Gastroesophageal sphincter (tissue), 4 donors: ENCODE measurements at regions not wholly inside any gene's neighbourhood (a gene's known extent, or its start where the extent isn't known, plus 50 kb on each side); places are given as distances from the start of the nearest gene placed in this dataset.

ENCODE experiments used
- ATAC-seq: fragments of 150-250 bp; one replicate; pipeline ENCODE4 v1.9.1; 2016; ENCODE audit warnings: mild to moderate bottlenecking, moderate library complexity
- H3K27ac ChIP-seq, 4 donors: fragments of 200-600 bp; sonication (generic) in 3 of 4; 1 replicate in 3 of 4; 2 replicates in 1 of 4; pipeline ENCODE4 v1.5.1; 2016 to 2019
- H3K27me3 ChIP-seq: fragments of 200-600 bp; sonication (generic); one replicate; pipeline ENCODE4 v1.5.1; 2019
- H3K36me3 ChIP-seq, 2 donors: fragments of 200-600 bp; sonication (generic); one replicate each; pipeline ENCODE4 v1.5.1; 2019; ENCODE audit warnings: control low read depth in 1 of 2
- H3K4me1 ChIP-seq, 3 donors: fragments of 200-600 bp; sonication (generic); 1 replicate in 2 of 3; 2 replicates in 1 of 3; pipeline ENCODE4 v1.5.1; 2016 to 2019; ENCODE audit warnings: control low read depth in 2 of 3
- H3K4me3 ChIP-seq, 2 donors: fragments of 200-600 bp; sonication (generic); one replicate each; pipeline ENCODE4 v1.5.1; 2019; ENCODE audit warnings: mild to moderate bottlenecking in 1 of 2, moderate library complexity in 1 of 2
- H3K9me3 ChIP-seq, 3 donors: fragments of 200-600 bp; sonication (generic); one replicate each; pipeline ENCODE4 v1.5.1; 2017 to 2019; ENCODE audit warnings: control low read depth in 2 of 3
- EP300 ChIP-seq: sonication (generic); formaldehyde crosslinking; IDR thresholded peaks from one replicate; pipeline ENCODE4 v1.6.1; 2017; ENCODE audit warnings: antibody characterized with exemption, mild to moderate bottlenecking
- POLR2A ChIP-seq, 2 donors: fragments of 450-650 bp; IDR thresholded peaks; one replicate each; pipeline ENCODE4 v1.6.1; 2017; ENCODE audit warnings: antibody characterized with exemption in 2 of 2, mild to moderate bottlenecking in 2 of 2, moderate library complexity in 1 of 2
- POLR2AphosphoS5 ChIP-seq: sonication (generic); formaldehyde crosslinking; IDR thresholded peaks from one replicate; pipeline ENCODE4 v1.6.1; 2017; ENCODE audit warnings: antibody characterized with exemption
- WGBS, 2 donors: methylation state at CpG; one replicate each; pipeline ENCODE4 v1.1.5; 2018; ENCODE audit warnings: low coverage in 1 of 2; 5-methylcytosine and 5-hydroxymethylcytosine counted together
- TF ChIP-seq, protein P1 (sequence below), 4 experiments: fragments of 200-600 bp in 2 of 4; fragments of 450-650 bp in 2 of 4; sonication (generic) in 1 of 4; IDR thresholded peaks; one replicate each; pipeline ENCODE4 v1.5.1; 2017 to 2019; ENCODE audit warnings: antibody characterized with exemption in 4 of 4, mild to moderate bottlenecking in 2 of 4, moderate library complexity in 2 of 4

- Histone ChIP-seq H3K9me3 (no peaks in the 10 kb centered on the region), H3K27ac (no peak overlapping the region), H3K4me3 (no peak overlapping the region), H3K36me3 (no peaks in the 10 kb centered on the region), H3K27me3 (no peaks in the 10 kb centered on the region), H3K4me1 (no peaks in the 10 kb centered on the region)
- WGBS, 2 donors: 78 to 100% methylated on average over 6 to 7 of the region's 8 CpGs
- no peak for TF ChIP-seq POLR2AphosphoS5
- no peak for TF ChIP-seq EP300
- no peak for TF ChIP-seq POLR2A (IDR thresholded peaks at IDR 0.05)
- TF ChIP-seq, protein P1, sequence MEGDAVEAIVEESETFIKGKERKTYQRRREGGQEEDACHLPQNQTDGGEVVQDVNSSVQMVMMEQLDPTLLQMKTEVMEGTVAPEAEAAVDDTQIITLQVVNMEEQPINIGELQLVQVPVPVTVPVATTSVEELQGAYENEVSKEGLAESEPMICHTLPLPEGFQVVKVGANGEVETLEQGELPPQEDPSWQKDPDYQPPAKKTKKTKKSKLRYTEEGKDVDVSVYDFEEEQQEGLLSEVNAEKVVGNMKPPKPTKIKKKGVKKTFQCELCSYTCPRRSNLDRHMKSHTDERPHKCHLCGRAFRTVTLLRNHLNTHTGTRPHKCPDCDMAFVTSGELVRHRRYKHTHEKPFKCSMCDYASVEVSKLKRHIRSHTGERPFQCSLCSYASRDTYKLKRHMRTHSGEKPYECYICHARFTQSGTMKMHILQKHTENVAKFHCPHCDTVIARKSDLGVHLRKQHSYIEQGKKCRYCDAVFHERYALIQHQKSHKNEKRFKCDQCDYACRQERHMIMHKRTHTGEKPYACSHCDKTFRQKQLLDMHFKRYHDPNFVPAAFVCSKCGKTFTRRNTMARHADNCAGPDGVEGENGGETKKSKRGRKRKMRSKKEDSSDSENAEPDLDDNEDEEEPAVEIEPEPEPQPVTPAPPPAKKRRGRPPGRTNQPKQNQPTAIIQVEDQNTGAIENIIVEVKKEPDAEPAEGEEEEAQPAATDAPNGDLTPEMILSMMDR (IDR thresholded peaks at IDR 0.05): no peak
- ATAC-seq: no peak
These were observed 263.5 kb upstream of the NR2F2 start for GRCh38 chr15:96066852-96067495.

- WGBS, 2 donors: 90 to 100% methylated on average over 2 of the region's 2 CpGs
- no peak overlapping the region for H3K27ac ChIP-seq
- H3K36me3 ChIP-seq: no peaks in the 10 kb centered on the region
- no peaks in the 10 kb centered on the region for H3K4me1 ChIP-seq
- H3K27me3 ChIP-seq: no peaks in the 10 kb centered on the region
- H3K4me3 ChIP-seq: no peak overlapping the region
- no peak for TF ChIP-seq POLR2AphosphoS5
- TF ChIP-seq, protein P1 (IDR thresholded peaks at IDR 0.05): no peak
- no peak for TF ChIP-seq POLR2A (IDR thresholded peaks at IDR 0.05)
- TF ChIP-seq EP300: no peak
- ATAC-seq: no peak
- H3K9me3 ChIP-seq: no peaks in the 10 kb centered on the region
These were observed 262.8 kb upstream of the NR2F2 start for GRCh38 chr15:96067677-96068076.

DNA sequence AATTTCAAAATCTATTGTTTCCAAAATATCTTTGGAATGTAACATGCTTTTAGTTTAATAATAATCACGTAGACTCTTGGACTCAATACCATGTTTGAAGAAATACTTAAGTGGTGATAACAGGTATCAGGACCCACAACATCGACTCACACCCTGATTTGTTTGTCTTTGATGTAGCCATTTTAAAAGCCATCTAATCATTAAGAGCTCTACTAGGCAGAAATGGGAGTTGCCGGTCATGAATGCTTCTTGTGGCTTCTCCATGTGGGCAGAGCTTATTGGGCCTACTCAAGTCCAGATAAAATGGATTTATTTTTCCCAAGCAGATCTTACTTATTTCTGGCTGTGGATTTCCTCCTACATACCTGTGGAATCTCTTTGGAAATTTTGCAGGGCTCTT is 261.6 kb upstream of the NR2F2 start:
- no peaks in the 10 kb centered on the region for H3K27me3 ChIP-seq
- no peak overlapping the region for H3K27ac ChIP-seq
- TF ChIP-seq EP300 (no peak), POLR2AphosphoS5 (no peak), POLR2A (IDR thresholded peaks at IDR 0.05) (no peak)
- TF ChIP-seq, protein P1 (IDR thresholded peaks at IDR 0.05): no peak
- no peaks in the 10 kb centered on the region for H3K4me1 ChIP-seq
- no peak overlapping the region for H3K4me3 ChIP-seq
- no peaks in the 10 kb centered on the region for H3K9me3 ChIP-seq
- ATAC-seq: no peak
- no peaks in the 10 kb centered on the region for H3K36me3 ChIP-seq
- 86 to 91% methylated on average over 1 to 3 of the region's 3 CpGs for WGBS, 2 donors

GRCh38 chr15:96070636-96071035 is 259.9 kb upstream of the NR2F2 start:
- ATAC-seq: no peak
- TF ChIP-seq EP300 (no peak), POLR2AphosphoS5 (no peak), POLR2A (IDR thresholded peaks at IDR 0.05) (no peak)
- TF ChIP-seq, protein P1 (IDR thresholded peaks at IDR 0.05): no peak
- Histone ChIP-seq H3K27me3 (no peaks in the 10 kb centered on the region), H3K27ac (no peak overlapping the region), H3K4me3 (no peak overlapping the region), H3K36me3 (no peaks in the 10 kb centered on the region), H3K9me3 (no peaks in the 10 kb centered on the region), H3K4me1 (no peaks in the 10 kb centered on the region)
- 79 to 91% methylated on average over 2 to 8 of the region's 8 CpGs for whole genome bisulfite sequencing, 2 donors

GRCh38 chr15:96072821-96073220 is 257.7 kb upstream of the NR2F2 start:
- 80 to 96% methylated on average over 2 of the region's 2 CpGs for WGBS, 2 donors
- H3K27me3 ChIP-seq: no peaks in the 10 kb centered on the region
- H3K9me3 ChIP-seq: no peaks in the 10 kb centered on the region
- no peak overlapping the region for H3K27ac ChIP-seq
- TF ChIP-seq POLR2A (IDR thresholded peaks at IDR 0.05) (no peak), EP300 (no peak), POLR2AphosphoS5 (no peak)
- TF ChIP-seq, protein P1 (IDR thresholded peaks at IDR 0.05): no peak
- no peaks in the 10 kb centered on the region for H3K4me1 ChIP-seq
- no peak overlapping the region for H3K4me3 ChIP-seq
- no peak for ATAC-seq
- H3K36me3 ChIP-seq: no peaks in the 10 kb centered on the region
